ENCODE measurements at regions not wholly inside any gene's neighbourhood (a gene's known extent, or its start where the extent isn't known, plus 50 kb on each side); places are given as distances from the start of the nearest gene placed in this dataset.
"Not testable (repeated sequence)": the region's sequence is repeated elsewhere in the genome, so short reads cannot be mapped to it uniquely, and the experiment has no call there.

DNA sequence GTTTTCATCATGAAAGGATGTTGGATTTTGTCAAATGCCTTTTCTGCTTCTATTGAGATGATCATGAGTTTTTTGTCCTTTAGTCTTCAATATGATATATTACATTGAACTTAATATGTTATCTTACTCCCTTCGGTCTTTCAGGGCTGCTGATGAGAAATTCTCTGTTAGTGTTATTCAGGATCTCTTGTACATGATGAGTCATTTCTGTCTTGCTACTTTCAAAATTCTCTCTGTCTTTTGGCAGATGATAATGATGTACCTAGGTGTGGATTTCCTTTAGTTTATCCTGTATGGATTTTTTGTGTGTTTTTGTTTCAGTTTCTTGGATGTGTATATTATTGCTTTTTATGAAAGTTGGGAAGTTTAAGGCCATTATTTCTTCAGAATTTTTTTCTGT, 320.9 kb upstream of the NPSR1 start:
- DNase-seq = no peak

DNA sequence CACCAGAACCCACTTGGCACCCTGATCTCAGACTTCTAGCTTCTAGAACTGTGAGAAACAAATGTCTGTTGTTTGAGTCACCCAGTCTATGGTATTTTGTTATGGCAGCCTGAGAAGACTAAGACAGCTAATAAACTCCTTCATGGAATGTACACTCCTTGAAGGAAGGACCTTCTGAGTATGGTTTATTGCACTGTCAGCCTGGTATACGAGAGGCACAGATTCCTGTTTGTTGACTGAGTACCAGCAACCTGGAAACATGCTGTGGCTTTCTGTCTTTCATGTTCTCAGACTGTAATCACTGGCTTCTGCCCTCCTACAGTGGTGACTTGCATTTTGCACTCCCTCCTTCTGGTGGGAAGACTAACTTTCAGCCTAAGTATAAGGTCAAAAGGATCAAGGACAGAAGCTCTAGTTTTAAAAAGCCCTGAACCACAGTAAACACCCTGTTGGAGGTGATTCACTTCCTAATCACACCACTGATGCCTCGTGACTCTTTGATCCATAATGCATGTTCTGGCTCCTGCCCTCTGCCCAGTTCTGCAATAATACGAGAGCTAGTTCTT, 319.0 kb upstream of the NPSR1 start:
- DNase-seq = no peak

DNA sequence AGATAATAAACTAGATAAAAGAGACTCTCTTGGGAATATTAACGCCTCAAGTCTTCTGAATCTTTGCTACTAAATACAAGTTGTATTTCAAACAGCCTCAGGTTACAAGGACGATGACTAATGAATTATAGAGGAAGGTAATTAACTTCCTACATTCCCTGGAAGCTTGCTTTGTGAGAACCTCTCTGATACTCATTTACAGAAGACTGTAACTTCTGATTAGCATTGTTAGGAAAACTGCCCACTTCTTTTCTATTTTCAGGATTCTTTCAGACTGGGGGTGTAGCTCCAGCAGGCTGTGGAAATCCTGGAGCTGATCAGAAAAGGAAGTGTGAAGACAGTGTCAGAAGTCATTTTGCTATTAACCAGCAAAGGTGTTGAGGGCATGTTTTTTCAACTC, 316.7 kb upstream of the NPSR1 start:
- DNase-seq = no peak

DNA sequence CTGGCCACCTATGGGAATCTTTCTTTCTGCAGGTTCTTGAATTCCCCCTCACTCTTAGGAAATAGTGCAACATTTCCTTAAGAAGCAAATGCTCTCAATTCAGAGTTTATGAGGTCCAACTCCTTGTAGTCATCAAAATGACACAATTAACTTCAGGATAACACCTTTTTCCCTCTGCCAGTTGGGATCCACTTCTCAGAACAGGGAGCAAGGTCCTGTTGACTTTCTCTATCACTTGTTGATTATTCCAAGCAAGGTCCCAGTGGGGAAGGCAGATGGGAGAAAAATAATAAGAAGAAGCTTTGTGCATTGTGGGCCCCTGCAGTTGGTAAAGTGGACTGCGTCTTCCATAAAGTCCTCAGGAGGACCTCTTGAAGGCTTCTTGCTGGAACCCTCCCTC, 315.6 kb upstream of the NPSR1 start:
- DNase-seq = no peak

DNA sequence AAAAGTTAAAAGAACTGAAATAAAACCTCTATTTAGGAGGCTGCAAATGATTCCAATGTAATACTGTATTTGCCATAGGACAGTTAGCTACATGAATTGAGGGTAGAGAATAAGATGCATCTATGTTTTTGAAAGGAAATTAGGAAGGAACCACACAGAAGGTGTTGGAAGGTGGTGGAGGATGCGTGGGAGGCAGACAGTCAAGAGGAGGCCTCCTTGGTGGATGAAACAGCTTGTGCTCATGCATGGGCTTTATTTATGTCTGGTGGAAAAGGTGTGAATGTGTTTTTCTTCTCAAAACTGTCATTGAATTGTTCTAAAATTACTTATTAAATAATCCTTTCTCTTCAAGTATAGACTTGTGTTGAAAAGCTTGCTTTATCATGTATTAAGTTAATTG, 314.4 kb upstream of the NPSR1 start:
- no peak for DNase-seq

DNA sequence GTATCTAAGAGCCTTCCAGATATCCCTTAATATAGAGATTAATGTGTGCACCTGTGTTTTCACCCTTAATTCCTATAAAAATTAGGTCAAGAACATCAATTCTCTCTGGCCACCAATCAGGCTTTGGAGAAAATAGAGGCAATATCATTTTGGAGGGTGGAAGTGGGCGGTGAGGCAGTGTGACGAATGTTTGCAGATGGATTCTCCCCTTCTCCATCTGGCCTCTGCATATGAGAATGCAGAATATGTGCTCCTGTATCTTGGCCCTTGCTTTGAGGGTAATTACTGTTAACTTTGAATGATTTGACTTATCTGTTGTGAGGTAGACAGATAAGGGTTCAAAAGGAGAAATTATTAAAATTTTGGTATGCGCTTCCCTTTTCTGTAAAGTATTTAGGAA, 304.0 kb upstream of the NPSR1 start:
- DNase-seq = no peak

DNA sequence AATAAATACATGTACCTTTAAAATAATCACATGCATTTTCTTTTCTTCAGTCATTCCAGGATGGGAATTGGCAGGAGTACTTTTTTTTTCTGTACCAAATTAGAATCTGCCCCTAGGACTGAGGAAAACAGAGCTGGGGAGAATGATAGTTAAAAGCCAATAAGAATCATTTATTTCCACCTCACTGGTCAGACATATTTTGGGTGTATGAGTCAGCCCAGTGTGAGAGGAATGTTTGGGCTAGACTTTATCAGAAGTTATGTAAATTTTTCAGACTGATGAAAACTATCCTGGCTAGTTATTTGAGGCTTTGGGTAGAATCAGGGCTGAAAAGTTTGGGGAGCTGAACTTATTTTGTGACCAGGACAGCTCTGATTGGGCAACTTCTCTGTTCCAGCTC, 303.1 kb upstream of the NPSR1 start:
- no peak for DNase-seq

DNA sequence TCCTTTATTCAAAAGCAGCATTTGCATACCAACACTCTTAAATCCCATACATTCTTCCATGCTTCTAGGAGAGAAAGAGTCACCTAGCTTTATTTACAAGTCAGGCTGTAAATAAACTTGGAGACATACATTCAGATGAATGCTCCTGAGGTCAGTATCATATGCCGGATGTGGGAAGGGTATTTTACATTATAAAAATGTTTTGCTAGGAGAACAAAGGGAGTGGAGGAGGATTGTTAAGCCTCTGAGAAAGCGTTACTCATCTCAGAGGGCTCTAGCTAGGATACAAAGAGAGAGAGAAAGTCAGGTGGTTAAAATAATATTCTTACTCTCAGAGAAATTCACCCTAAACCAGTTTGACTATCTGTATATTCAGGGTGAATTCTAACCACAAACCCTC, 300.9 kb upstream of the NPSR1 start:
- DNase-seq = no peak

DNA sequence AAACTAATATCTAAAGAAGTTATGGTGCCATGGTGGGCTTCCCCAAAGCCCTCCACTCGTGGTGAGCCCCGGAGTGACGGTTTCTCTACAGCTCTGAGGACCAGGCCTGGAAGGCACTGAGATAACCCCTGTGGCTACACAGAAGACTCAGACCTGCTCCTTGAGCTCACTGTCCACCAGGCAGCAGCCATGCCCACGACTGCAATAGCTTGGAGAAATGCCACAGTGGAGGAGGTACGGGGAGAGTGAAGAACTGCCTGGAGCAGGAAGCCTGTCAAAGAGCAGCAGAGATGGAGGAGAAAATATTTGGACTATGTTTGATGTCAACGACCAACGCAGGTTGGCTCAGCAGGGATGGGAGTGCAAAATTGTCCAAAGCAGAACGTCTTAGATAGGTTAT, 300.1 kb upstream of the NPSR1 start:
- no peak for DNase-seq

DNA sequence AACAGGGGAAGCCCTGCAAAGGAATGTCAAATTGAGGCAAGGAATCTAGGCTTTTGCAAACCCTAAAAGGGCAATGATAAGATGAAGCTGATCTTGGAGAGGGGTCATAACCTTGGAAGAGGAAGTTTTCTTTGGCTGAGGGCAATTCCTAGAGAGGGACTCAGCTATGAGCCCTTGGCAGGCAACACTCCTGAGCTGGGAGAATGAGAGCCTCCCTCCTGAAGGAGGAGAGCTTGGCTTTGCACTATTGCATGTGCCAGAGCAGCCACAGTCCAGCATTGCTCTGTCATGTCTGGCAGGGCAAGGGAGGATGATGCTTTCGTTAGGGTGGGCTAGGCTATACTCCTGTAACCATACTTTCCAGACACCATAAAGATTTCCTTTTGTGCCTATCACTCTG, 299.4 kb upstream of the NPSR1 start:
- DNase-seq = not testable (repeated sequence)

DNA sequence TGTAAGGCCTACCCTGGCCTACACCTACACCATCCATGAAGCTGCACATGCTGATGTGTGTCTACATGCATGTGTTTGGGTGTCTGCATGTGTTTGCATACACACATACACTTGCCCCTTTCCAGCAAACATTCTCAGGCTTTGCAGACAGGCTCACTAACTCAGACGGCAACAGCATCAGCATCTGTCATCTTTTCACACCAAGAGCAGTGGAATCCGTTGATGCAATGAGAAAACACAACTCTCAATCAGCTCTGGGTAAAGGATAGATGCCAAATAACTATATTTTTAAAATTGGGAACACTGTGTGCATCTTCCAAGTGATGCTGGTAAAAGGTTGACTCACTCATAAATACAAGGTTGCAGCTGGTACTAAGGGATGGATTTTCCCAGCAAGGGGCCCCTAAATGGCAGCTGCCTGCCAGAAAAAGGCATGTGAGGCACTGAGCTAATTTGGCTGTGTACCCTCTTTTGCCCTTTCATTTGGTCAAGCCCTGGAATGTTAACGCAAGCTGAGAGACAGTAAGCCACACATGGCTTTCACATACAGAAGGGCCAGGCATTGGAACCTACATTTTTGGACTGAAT, 296.3 kb upstream of the NPSR1 start:
- DNase-seq = no peak

DNA sequence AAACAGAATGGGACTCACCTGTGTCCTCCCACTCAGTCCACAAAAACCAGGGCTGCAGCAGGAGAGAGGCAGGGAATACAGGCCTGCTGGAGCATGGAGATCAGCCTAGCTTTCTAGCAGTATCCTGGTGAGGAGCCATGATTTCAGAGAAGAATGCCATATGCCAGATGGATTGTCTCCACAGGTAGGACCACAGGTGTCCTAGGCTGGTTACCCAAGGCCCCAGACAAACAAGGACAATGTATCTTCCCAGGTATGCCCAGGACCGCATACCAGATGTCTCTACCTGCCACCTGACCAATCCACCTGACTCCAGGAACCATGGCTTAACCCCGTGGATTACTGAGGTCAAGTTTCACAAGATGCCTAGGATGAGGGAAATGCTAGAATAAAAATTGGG, 295.4 kb upstream of the NPSR1 start:
- no peak for DNase-seq

DNA sequence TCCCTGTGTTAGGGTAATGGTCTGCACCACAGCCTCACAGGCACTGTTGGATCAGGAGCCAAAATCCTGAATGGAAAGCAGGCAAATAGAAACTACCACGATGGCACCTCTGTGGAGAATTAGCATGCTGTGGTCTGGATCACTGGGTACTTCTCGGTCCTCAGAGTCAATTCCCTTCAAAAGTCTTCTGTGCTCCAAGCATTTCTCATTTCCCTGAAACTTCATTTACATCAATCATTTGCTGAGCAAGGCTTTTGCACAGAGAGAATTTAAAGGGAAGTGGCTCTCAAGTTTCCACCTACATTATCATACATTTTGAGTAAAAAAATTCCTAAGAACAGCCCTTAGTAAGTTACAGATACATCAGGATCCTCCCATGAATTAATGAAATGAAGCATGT, 293.9 kb upstream of the NPSR1 start:
- no peak for DNase-seq

DNA sequence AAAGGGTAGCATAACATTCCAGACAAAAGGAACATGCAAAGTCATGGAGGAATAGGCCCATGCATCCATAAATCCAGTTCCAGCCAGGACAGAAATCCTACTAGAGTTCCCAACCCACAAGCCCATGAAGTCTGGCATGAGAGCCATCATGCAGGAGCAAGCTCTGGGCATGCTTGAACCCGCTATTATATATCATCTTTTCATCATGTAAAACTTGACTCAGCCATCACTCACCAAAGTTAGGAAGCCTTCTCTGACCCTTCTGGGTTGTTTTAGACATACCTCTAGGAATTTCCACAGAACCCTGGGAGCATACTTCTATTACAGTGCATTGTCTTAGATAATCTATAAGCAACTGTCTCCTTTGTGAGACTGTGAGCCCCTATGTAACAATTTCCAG, 293.0 kb upstream of the NPSR1 start:
- no peak for DNase-seq

DNA sequence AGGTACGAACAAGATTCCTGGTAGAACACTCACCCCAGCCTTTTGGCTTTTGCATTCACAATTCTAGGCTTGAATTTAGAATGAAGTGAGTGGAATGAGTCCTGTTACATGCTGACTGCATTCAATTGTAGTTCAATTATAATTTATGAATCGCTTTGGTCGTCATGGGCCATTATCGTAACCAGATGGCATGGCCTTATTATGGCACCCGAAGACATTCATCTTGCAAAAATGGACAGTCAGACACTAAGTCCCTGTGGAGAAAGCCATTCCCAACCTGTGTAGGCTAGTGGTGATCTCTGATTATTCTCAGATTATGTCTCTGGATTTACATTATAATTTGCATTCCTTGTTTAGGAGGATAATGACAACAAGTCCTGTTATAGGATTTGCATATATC, 292.4 kb upstream of the NPSR1 start:
- no peak for DNase-seq

DNA sequence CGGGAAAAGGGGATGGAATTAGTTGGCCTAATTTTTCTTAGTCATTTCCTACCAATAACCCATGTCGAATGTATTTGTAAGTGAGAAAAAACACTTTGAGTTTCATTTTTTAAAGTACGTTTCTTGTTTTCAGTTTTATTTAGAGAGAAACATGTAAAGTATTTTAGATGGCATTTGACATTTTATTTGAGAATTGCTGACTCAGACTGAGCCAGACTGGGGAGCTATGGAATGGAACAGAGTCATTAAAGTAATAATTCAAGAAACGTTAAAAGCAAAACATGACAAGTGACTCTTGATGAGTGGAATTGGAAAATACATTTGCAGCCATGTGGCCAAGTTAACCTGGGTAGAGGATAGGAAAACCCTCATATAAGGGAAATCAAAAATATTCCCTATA, 286.1 kb upstream of the NPSR1 start:
- DNase-seq = no peak

DNA sequence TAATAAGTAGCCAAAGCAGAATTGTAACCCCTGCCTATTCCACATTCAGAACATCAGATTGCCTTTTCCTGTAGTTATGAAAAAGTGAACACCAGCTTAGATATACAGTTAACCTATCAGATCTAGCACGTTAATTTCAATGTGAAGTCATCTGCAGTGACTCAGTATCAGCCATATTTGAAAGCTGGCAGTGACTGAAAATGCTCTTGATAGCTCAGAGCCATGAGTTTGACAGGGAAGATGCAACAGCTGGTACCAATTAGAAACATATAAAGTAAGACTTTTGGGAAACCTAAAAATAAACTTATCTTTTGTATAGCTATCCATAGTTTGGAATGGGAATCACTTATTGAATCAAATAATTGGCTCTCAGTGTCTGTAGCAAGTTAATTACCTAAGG, 284.1 kb upstream of the NPSR1 start:
- no peak for DNase-seq

DNA sequence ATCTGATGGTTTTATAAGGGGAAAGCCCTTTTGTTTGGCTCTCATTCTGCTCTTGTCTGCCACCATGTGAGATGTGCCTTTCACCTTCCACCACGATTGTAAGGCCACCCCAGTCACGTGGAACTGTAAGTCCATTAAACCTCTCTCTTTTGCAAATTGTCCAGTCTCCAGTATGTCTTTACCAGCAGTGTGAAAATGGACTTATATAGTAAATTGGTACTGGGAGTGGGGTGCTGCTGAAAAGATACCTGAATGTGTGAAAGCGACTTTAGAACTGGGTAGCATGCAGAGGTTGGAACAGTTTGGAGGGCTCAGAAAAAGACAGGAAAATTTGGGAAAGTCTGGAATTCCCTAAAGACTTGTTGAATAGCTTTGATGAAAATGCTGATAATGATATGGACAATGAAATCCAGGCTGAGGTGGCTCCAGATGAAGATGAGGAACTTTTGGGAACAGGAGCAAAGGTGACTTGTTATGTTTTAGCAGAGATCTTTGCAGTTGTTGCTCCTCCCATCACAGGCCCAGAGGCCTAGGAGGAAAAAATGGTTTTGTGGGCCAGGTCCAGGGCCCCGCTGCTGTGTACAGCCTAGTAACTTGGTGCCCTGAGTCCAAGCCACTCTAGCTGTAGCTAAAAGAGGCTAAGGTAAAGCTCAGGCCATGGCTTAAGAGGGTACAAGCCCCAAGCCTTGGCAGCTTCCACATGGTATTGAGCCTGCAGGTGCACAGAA, 275.7 kb upstream of the NPSR1 start:
- DNase-seq = no peak

DNA sequence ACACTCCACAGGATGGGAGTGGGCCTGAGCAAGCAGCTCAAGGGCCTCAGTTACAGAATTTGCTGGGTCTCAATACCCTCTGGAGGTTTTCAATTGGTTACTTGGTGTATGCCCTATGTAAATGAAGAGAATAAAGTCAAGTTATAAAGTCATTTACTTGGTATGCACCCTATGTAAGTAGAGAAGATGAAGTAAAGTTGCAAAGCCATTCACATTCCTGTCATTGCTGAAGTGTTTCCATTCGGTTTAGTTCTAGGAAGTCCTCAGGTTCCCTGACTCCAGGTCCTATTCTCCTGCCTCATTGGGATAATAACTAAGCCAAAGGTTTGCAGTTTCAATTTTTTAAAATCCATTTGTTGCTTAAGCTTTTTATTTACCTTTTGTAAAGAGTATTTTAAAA, 272.6 kb upstream of the NPSR1 start:
- no peak for DNase-seq

DNA sequence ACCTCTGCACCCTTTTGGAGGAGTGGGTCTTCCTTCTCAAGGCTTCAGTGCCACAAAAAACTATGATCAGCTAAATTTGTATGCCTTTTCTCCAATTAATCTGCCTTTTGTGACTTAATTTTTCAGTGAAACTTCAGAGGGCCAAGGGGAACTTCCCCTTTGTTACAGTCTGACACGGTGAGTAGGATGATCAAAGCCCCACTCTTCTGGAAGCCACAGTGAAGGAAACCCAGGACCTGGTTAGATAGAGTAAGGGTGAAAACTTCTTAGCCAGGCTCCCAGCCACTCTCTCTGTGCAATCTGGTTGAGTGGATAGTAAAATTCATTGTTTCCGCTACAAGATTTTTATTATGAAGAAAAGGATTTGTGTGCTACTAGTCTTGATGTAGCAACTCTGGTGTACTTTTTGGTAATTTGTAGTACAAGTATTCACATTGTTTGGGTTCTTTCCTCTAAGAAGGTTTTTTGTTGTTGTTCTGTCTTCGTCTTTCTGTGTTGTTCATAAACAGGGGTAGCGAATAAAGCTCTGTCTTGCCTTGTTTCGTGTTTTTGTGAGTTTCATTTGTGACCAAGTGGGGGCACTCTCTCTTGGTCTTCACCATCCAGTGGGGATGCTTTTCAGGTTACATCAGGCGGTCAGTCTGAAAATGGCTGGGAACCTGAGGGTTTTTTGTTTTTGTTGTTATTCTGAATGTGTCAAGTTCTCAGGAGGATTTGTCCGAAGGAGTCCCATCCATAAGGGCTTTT, 268.5 kb upstream of the NPSR1 start:
- DNase-seq = no peak

DNA sequence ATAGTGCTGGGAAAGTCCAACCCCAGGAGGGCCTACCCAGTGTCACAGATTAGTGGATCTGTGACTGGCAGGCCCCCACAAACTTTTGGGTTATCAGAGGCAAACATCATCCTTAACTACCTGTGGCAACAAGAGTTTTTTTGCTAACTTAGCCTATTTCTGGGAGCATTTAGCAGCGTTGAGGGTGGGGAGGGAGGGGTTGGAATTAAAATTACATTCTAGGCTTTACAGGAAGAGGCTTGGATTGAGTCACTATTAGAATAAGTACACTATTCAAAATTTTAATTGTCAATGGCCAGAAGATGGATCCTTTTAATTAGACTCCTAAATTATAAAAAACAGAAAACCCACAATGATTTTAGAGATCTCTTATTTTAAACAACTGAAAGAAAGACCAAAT, 267.9 kb upstream of the NPSR1 start:
- DNase-seq = no peak

DNA sequence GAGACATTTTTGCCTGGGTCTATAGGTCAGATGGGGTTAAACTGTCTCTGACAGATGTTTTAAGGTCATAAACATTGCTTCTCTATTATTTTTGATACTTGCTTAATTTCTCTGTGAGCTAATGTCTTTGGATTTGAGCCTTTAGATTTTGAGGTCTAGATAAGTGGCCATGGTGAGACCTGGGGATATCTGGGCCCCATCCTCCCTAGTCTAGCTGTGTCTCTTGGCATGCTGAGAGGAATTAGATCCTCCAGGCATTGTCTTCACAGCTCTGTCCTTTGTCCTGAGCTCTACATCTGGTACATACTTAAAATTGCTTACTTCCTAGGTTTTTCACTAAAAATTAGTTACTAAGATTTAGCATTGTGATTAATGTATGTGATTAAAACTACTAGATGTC, 265.0 kb upstream of the NPSR1 start:
- no peak for DNase-seq

DNA sequence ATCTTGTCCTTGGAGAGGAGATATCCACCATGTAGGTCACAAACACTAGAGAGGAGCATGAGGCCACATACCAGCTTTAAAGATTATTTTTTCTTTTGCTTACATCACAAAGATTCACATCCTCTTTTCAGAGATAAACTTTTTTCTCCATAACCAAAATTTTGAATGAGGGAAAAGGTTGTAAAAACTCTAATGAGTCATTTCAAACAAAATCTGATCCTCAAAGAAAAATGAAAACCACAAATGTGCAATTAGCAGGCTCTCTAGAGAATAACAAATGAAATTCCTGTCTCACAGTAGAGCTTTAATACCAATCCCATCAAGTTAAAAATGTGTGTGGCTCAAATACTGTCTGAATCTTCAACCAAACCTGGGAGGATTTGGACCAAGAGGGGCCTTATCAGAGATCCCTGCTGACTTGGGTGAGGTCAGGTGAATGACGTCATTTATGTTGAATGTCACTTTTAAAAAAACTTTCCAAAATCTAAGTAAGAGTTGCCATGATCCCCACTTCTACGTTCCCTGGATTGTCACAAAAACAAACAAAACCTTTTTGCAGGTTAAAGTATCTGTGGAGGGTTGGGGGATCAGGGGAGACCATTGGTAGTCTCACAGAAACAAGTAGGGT, 261.5 kb upstream of the NPSR1 start:
- no peak for DNase-seq

DNA sequence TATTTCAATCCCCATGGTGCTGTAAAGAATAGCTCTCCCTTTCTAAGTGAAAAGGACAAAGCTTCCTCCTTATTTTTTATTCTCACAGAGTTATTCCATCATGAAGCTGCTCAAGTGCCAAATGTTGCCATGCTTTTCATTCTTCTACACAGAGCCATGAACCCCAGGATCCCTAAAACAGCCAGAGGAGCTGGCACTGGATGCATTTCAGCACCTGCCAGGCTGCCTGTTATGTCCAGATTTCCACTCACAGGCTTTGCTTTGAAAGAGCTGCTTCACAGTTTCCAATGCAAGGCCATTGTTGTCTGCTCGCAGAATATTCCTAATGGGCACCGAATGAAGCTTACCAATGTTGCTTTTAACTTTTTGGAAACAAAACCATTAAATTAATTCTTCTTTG, 256.2 kb upstream of the NPSR1 start:
- no peak for DNase-seq
